NT2/D1 (cell line): ENCODE measurements at regions not wholly inside any gene's neighbourhood (a gene's known extent, or its start where the extent isn't known, plus 50 kb on each side); places are given as distances from the start of the nearest gene placed in this dataset.

ENCODE experiments used
- SUZ12 ChIP-seq: IDR thresholded peaks from 2 replicates; pipeline ENCODE4 v1.6.1; 2011; ENCODE audit not compliant: insufficient read length, insufficient read depth; ENCODE audit errors: extremely low read depth
- ZNF274 ChIP-seq: IDR thresholded peaks from 2 replicates; pipeline ENCODE4 v1.6.1; 2011; ENCODE audit warnings: mild to moderate bottlenecking, low read depth, low read length

DNA sequence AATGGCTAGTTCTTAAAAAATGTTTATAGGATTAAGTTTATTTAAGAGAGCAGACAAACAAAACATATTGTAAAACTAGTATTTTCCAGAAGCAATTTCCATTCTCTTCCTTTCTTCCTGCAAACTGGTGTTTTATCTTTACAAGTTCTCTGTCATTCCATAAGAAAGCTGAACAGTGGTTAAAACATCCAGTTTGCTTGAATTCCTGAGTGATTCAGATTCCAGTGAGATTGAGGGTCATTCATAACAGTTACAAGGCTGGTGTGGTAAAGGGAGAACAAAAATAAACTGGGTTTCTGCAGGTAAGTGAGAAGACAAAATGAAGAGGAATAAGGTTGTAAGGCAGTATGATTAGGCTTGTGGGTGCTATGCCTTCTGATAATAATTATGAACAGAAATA is 544.8 kb upstream of the DIPK2B start:
- TF ChIP-seq ZNF274 (no peak), SUZ12 (no peak)
